GM23248 (cell line): ENCODE measurements at regions not wholly inside any gene's neighbourhood (a gene's known extent, or its start where the extent isn't known, plus 50 kb on each side); places are given as distances from the start of the nearest gene placed in this dataset.

Source experiments
- EZH2 ChIP-seq: fragments of 200-600 bp; sonication (generic); IDR thresholded peaks from 2 replicates; pipeline ENCODE4 v1.6.1; 2018; ENCODE audit warnings: antibody characterized with exemption, mild to moderate bottlenecking; ENCODE audit not compliant: insufficient read depth, poor library complexity, severe bottlenecking
- EZH2phosphoT487 ChIP-seq: fragments of 200-600 bp; sonication (generic); IDR thresholded peaks from 2 replicates; pipeline ENCODE4 v1.6.1; 2018; ENCODE audit warnings: antibody characterized with exemption, moderate library complexity, mild to moderate bottlenecking, low read depth; ENCODE audit not compliant: insufficient read depth

DNA sequence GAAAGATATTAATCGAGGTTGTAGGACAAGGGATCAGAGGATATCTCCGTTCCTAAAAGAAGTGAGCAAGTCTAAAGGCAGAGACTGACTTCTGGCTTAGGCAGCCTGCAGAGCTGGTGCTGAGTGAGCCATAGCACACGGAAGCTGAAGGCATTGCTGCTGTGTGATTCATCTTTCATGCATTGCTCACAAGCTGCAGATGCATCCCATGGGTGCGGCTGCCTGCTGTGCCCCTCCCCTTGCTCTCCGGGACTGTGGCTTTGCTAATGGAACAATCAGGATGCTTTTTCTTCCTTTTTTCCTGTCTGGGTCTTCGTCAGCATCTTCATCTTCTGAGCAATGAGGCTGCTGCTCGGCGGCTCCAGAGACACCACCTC, 341.4 kb downstream of the DIRAS2 start:
- TF ChIP-seq EZH2 = no peak
- no peak for TF ChIP-seq EZH2phosphoT487
